HG03108 (cell line): ENCODE measurements at regions not wholly inside any gene's neighbourhood (a gene's known extent, or its start where the extent isn't known, plus 50 kb on each side); places are given as distances from the start of the nearest gene placed in this dataset.

Experiments
- ATAC-seq: cut with Tn5 transposase; IDR thresholded peaks from one replicate; pipeline ENCODE4 v1.9.1; 2021; ENCODE audit warnings: moderate library complexity; ENCODE audit not compliant: unreplicated experiment

DNA sequence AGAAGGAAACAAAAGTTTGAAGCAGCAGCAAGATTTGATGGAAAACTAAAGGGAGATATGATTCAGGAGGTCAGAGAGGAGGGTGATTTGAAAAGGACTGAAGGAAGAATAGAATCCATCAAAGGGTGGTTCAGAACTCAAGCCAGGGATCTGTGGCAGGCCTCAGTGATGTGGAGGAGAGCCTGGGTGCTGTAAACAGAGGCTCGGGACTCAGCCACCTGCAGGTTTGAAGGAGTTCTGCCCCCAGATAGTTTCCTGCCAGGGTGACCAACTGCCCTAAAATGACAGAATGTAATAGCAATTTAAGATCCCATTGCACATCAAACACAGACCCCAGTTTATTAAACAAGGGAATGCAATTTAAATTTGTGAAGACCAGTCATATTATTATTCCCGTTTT is 204.0 kb upstream of the FAT1 start:
- ATAC-seq: no peak

DNA sequence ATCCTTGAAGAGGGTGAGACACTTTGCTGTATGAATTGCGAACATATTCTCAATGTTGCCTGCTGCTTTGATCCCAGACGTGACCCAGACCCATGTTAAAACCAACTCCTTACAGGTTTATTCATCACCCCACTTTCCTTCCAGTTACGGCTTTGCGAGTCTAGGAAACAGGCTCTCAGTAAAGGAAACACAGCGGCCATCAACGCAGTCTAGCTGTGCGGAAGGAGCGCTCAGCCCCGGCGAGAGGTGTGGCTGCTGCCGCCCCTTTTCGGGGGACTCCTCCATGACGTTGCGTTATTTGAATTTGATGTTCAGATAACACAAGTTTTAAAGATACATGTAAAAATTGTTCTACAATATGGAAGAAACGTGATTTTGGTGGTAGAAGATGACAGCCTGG is 206.4 kb upstream of the FAT1 start:
- ATAC-seq: no peak

DNA sequence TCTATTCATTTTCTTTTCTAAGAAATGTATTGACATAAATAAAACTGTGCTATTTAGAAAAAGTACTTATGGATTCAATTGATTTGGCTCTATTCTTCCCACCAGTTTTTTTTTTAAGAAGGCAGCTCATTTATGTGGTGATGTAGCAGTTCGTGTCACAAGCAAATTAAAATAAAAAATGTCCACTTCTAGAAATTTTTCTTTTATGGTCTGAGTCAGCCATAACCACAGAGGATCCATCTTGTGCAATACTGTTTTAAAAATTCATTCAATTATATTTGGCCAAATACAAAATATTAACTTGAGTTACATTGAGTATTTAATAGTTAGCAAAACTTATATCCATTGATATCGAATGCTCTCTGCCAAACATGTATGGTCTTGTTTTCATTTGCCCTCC is 207.9 kb upstream of the FAT1 start:
- ATAC-seq: no peak

DNA sequence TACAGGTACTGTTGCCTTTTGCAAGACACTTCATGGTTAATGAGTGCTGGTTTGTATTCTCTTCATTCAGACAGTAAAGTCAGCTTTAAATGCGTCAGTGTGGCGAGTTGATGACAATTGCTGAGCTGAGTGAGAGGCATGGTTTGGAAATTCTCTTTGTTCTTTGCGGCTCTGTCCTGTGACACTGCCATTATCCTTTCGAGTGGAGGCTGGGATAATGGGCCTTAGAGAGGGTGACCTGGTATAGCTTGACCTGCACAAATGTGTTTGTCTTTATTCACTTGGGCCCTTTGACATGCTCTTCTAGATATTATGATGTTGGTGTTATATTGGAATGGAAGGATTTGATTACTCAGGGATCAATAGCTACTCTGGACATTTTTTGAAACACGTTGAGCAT is 208.5 kb upstream of the FAT1 start:
- ATAC-seq: no peak

DNA sequence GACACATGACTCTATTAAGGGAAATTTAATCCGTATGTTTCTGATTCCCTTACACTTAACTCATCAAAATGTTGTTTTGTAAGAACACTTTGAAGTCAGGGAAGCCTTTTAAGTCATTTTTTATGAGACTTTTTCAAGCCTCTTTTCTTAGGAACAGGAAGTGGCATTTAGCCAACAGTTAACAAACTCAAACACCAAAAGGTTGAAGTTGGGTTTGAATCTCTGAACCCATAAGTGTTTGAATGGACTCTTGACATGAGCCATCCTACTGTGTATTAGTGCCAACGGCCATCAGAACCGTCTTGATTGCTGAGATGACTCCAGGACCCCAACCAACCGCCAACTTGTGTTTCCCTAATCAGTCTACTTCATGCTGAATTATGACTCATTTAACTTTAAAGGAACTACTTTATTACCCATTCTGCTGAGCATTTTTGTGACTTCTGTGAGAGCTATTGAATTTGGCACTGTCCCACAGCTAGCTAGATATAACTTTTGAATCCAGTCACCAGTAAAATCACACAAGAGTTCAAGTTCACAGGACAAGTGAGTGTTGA is 209.1 kb upstream of the FAT1 start:
- ATAC-seq: no peak

DNA sequence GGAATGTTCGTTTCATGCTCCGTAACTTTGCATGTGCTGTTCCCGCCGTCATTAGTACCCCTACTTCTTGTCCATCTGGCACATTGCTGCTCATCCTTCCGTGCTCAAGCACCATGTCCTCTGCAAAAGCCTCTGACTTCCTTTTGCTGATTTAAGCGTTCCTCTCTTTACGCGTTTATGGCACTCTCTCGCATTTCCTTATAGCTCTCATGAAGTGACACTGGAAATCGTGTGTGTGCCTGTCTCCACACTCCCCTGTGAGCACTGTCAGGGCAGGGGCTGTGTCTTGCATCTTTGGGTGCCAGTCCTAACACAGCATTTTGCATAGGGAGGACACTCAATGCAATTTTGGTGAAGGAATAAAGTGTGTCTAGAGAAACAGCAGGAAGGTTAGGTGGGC is 210.6 kb upstream of the FAT1 start:
- ATAC-seq: no peak

DNA sequence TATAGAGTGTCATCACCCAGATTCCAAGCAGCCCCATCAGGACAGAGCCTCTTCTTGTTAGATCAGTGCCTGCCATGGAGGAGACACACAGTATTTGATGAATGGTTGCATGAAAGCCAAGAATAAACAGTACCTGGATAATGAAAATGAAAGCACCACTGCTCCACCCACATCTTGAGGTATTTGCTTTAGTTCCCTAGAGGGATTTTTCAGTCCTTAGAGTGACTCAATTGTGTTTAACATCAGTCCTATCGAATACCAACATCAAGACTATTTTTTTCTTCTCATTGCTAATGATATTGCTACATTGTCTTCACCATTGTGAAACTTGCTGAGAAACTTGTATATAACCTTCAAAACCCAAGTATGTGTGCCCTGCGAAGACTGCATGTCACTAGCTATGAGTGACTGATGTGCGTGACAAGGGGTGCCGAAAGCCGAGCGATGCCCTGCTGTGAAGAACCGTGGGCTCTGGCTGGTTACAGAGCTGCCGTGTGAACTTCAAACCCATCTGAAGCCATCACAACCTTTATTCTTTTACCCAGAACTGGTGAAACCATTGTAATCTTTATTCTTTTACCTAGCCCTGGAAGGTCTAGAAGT is 211.3 kb upstream of the FAT1 start:
- no peak for ATAC-seq

DNA sequence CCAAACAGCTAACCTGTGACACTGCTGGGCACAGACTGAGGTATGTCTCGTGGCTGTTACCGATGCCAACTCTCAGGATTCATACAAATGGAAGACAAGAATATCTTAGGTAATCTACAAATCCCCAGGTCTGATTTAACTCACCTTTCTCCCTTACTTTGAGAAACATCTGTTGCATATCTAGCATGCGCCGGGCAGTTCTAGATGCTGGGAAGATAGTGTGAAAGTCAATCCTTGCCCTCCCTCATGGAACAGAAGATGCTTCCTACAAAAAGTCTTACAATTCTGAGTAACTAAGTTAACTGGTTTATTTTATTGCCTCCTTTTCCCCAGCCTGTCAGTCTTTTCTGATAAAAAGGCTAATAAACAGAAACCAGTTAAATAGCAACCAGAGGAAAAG is 212.2 kb upstream of the FAT1 start:
- no peak for ATAC-seq

DNA sequence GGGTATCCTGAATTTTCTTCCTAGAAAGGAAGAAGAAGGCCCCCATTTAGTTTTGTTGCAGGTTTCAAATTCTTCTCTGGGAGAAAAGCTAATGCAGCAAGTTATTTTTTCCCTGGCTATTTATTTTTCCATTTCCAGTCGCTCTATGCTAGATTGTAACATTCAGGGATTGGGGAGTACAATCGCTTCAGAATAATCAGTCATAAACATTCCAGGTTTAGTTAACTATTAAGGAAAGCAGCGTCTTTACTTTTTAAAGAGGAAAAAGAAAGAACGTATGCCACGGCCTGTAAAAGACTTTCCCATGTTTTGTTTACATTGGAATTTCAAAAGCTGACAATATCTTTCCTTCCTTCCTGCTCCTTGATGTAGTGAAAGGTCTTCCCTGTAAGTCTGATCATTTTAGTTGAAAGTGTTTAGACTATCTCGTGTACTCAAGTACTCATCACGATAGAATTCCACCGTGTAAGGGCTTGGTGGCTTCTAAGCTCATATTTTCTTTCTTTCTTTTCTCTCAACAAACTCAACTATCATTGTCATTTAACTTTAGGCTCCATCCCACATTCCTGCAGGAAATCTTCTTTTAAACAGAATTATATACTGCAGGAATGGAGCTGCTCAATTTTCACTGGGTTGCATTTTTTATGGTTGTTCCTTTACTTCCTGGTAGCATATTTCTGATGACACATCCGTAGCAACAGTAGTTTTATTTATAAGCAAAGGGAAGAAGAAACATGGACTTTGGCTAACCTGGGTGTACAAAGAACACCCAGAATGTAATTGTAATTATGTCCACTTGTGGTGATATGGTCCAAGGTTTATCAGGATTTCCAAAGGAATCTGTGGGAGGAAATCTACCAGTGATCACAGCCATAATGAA is 213.1 kb upstream of the FAT1 start:
- no peak for ATAC-seq

DNA sequence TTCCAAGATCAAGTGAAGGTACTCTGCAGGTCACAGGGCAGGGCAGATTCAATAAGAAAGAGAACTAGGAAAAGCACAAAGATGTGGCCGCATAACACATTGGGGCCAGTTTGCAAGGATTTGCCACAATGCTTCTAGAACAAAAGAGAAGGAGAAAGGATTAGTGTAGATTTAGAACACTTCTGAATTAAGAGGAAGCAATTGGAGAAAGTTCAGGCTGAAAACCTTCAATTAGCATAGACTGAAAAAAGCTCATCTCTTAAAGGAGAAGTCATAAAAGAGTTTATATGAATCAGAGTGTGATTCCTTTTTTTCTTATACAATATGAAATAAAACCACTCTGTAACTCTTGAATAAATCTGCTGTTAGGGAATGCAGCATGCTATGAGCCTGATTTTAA is 215.6 kb upstream of the FAT1 start:
- no peak for ATAC-seq

DNA sequence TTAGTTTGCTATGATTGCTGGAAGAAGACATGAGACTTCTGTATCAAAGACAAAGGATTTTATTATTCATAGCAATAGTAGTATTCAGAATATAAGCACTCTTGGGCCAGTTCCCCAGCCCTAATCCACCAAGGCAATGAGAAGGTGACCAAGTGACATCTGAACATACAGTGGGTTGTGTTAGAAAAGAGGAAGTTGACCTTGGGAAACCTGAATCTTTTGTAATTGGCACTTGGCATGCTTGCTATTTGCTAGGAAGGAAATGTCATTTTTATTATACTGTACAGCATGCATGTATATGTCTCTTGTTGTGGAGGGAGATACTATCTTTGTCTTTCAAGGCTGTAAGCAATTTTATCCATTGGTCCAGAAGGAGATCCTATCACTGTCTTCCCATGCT is 216.1 kb upstream of the FAT1 start:
- ATAC-seq: no peak

DNA sequence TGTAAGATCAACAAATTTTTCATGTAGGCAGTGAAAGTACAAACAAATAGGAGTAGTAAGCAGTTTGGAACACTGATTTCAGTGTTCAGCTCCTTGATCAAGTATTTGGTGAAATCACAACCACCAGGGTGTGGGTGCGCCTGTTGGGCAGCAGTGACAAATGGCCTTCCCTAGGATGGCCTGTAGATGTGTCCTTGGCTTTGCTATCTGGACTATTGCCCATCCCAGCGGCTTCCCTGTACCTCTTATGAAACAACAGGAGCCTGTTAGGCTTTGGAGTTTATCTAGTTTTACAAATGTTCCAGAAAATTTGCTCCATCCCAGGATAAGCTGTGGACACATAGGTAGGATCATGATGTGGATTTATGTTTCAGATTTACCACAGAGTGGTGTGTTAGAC is 216.8 kb upstream of the FAT1 start:
- no peak for ATAC-seq

DNA sequence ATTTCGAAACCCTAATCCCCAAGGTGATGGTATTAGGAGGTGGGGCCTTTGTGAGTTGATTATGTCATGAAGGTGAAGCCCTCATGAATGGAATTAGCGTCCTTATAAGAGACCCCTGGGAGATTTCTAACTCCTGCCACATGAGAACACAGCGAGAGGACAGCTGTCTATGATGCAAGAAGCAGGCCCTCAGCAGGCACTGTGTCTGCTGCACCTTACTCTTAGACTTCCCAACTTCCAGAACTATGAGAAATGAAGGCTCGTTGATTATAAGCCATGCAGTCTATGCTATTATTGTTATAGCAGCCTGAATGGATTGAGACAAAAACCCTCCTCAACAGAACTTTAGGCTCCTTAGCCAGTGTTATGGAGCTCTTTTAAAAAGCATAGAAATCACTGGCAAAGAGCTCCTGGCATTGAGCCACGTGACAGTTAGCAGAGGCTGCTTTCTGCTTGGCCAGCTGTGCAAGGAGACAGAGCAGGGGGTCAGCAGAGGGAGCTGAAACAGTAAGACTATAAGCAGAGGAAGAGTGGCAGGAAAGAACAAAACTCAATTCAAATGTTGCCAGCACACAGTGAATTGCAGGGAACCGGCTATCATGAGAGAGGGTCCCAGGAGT is 219.2 kb upstream of the FAT1 start:
- ATAC-seq: no peak

DNA sequence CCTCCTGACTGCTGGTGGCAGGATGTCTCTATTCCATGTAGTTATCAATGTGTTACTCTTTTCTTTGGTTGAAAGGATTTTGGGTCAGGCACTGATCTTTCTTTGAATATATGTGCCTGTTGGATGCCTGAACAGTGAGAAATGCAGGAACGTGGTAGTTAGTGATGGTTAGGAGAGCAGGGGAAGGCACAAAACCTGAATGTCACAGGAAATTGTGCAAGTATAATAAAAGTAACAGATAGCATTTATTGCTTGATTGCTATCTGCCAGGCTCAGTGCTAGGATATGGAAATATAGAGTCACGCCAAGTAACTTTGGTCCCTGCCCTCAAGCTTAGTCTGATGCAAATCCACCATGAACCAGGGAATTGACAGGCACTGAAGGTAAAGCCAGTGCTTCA is 219.8 kb upstream of the FAT1 start:
- no peak for ATAC-seq

DNA sequence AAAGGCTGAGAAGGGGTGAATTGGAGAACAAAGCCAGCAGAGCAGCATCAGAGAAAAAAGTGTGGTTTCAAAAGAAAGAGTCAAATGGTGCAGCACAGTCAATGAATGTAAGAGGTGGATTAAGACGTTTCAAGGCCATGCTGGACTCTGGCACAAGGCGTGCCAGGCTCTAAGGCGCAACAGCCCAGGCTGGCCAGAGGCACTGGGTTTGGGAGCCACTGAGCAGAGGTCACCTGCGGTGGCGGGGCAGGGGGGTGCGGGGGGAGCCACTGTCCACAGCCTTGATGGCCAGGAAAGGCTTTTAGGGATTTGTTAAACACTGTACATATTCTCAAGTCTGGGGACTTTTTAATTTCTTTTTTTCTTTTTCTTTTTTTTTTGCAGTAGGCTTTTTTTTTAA is 222.5 kb upstream of the FAT1 start:
- no peak for ATAC-seq

DNA sequence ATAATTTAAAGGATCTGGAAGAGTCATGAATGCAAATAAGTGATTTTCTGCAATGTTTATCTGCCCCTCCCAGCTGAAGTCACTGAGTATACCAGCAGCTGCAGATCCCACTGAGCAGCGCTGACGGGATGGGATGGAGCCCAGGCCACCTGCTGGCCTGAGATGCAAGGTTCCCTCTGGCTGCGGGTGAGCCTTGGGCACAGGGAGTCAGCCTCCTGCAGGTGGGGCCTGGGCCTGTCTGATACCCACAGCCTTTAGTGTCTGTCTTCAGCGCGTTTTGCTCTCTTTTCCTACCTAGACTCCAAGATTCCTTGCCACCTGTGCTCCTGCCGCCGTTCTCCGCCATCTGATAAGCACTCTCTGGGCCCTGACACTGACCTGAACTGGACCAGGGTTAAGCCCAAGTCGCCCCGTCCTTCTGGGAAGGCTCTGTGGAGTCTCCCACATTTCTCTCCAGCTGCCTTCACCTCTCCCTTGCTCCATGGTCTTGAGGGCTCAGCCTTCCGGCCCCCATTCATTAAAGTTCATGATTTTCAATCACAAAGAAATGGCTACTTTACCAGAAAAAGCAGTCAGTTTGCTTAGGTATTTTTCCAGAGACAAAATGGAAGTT is 223.1 kb upstream of the FAT1 start:
- ATAC-seq: no peak

DNA sequence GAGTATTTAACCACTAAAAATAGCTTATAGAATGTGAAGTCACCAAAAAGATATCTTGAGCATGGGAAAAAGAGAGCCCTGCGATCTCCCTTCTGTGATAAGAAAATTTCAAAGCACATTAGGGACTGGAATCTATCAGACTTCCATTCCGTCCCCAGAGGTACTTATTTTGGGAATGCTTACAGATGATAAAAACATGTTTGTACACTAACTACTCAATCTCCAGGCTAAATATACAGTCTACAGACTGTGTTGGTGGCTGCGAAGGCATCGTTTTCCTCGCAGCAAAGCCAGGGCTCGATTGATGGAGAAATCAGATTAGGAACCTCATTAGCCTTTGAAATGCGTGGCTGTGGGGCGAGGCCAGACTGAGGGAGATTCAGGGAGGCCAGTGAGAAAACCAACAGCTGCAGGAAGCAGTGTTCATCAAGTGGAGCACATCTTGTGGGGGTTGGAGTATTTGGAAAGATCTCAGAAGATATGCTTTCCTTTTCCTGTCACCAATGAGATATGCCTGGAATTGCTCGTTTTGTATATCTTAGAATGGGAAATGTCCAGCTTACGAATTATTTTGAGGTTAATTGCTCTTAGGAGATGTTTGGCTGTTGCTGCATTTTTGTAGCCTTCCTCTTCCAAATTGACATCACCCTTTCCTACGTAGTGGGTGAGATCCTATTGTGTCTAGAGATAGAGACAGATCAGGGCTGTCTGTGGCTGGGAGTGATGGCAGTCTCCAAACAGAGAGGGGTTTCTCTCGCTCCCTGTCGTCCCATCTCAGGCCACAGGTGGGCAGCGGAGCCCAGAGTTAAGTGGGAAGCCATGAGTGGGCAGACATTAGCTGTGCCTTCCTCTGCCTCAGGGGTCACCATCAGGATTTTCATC is 224.9 kb upstream of the FAT1 start:
- ATAC-seq: no peak

DNA sequence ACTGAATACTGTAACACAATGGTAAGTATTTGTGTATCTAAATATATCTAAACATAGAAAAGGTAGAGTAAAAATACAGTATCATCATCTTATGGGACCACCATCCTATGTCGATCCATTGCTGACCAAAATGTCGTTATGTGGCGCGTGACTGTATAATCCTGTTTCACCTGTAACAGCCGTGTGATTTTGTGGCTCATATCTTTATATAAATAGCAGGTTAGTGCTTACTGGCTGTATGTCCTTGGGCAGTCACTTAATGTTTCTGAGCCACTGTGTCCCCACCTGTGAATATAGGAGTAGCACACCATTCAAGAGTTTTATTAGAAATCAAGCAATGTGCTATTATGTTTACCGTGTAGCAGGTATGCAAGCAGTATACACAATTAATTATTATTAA is 226.2 kb upstream of the FAT1 start:
- no peak for ATAC-seq

DNA sequence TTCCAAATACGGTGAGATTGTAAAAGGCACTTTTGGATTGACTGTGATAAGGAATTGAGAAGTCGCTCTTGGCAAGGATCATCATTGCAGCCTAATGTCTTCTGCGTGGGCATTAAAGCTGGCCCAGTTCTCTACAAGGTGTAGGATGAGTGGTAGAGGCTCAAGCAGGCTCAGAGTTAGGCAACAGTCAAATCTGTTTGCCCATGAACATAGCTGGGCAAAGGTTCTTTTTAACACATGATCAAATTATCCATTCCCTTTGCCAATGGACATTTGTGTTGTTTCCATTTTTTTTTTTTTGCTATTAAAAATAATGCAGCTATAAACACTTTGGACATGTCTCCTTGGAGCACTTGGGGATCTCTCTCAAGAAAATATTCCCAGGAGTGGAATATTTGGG is 229.1 kb upstream of the FAT1 start:
- ATAC-seq: no peak

DNA sequence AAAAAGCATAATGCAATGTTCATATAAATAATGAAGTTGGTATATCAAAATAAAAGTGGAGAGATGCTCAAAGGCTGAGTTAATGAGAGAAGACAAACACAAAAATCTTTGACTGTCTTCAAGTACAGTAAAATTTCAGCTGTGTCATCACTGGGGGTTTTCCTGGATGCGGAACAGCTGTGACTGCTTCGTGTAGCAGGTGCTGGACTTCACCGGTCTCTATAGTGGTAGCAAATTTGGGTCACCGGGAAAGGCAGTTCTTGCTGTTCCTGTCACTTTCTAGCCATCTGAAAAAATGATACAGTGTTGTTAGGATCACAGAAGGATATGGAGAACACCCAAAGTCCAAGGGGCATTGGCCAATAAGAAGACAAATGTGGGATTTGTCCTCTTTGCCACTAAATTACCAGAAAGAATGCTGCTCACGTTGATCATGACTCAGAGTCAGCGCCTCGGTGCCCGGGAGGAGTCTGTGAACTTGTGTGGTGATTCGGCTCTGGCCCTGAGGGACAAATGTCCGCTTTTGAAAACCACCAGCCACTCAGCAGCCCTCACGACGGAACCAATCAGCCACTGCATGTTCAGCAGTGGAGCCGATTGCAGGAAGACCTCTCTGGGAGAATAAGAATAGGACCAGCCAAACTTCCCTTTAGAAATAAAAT is 230.1 kb upstream of the FAT1 start:
- no peak for ATAC-seq
